HEK293 (cell line): ENCODE measurements at regions not wholly inside any gene's neighbourhood (a gene's known extent, or its start where the extent isn't known, plus 50 kb on each side); places are given as distances from the start of the nearest gene placed in this dataset.

ENCODE experiments used
- CTCF ChIA-PET: fragments of 350-600 bp; formaldehyde crosslinking; extraction: SDS; loops from one replicate; lab custom pipeline; 2021; ENCODE audit warnings: antibody characterized with exemption; lab: Yijun Ruan, JAX
- POLR2A ChIA-PET: fragments of 300-600 bp; formaldehyde crosslinking; extraction: SDS; loops from one replicate; lab custom pipeline; 2020; ENCODE audit warnings: antibody characterized with exemption, inconsistent platforms; lab: Yijun Ruan, JAX
- H3K27ac ChIP-seq: fragments of 200-500 bp; sonication (Bioruptor generic); 2 replicates; pipeline ENCODE4 v1.5.1; 2014; ENCODE audit warnings: low read depth, low read length, control low read depth, inconsistent platforms; ENCODE audit errors: extremely low read depth
- H3K36me3 ChIP-seq, 2 experiments: fragments of 200-500 bp in 1 of 2; sonication (Bioruptor generic) in 1 of 2; 1 replicate in 1 of 2; 2 replicates in 1 of 2; pipeline ENCODE4 v1.5.1; 2014 to 2017; ENCODE audit warnings: inconsistent platforms in 2 of 2, low read length in 2 of 2; ENCODE audit not compliant: control insufficient read depth in 2 of 2, insufficient read depth in 1 of 2
- H3K4me1 ChIP-seq: fragments of 200-500 bp; sonication (Bioruptor generic); 2 replicates; pipeline ENCODE4 v1.5.1; 2014; ENCODE audit warnings: mild to moderate bottlenecking, low read length, inconsistent platforms; ENCODE audit not compliant: control insufficient read depth, insufficient read depth
- H3K4me3 ChIP-seq: 2 replicates; pipeline ENCODE4 v1.5.1; 2011; ENCODE audit warnings: low read depth, mild to moderate bottlenecking, control low read depth, low read length, moderate library complexity
- H3K9me3 ChIP-seq: fragments of 200-500 bp; sonication (Bioruptor generic); 2 replicates; pipeline ENCODE4 v1.5.1; 2014; ENCODE audit warnings: low read depth, low read length, inconsistent platforms; ENCODE audit not compliant: control insufficient read depth, insufficient read depth
- FEZF1 ChIP-seq: fragments of 450-650 bp; formaldehyde crosslinking; IDR thresholded peaks from 2 replicates; pipeline ENCODE4 v1.5.1; 2016; ENCODE audit warnings: missing biosample characterization, missing genetic modification characterization
- GLIS2 ChIP-seq: fragments of 450-650 bp; formaldehyde crosslinking; IDR thresholded peaks from 2 replicates; pipeline ENCODE4 v1.5.1; 2016; ENCODE audit warnings: missing biosample characterization, missing genetic modification characterization
- KLF7 ChIP-seq: fragments of 450-650 bp; formaldehyde crosslinking; IDR thresholded peaks from 2 replicates; pipeline ENCODE4 v1.5.1; 2016; ENCODE audit warnings: missing biosample characterization, missing genetic modification characterization, borderline replicate concordance
- OVOL3 ChIP-seq: fragments of 450-650 bp; formaldehyde crosslinking; IDR thresholded peaks from 2 replicates; pipeline ENCODE4 v1.5.1; 2016; ENCODE audit warnings: missing biosample characterization, missing genetic modification characterization
- PRDM6 ChIP-seq: fragments of 450-650 bp; formaldehyde crosslinking; IDR thresholded peaks from 2 replicates; pipeline ENCODE4 v1.5.1; 2017; ENCODE audit warnings: missing biosample characterization, missing genetic modification characterization
- SP7 ChIP-seq: fragments of 450-650 bp; formaldehyde crosslinking; IDR thresholded peaks from 2 replicates; pipeline ENCODE4 v1.5.1; 2016; ENCODE audit warnings: missing biosample characterization, missing genetic modification characterization
- TCF7L2 ChIP-seq: IDR thresholded peaks from 2 replicates; pipeline ENCODE4 v1.6.1; 2011; ENCODE audit warnings: low read depth, mild to moderate bottlenecking, inconsistent platforms, low read length, moderate library complexity, borderline replicate concordance
- WT1 ChIP-seq: fragments of 450-650 bp; formaldehyde crosslinking; IDR thresholded peaks from 2 replicates; pipeline ENCODE4 v1.5.1; 2016; ENCODE audit warnings: missing biosample characterization, missing genetic modification characterization
- ZBTB10 ChIP-seq: fragments of 450-650 bp; formaldehyde crosslinking; IDR thresholded peaks from 2 replicates; pipeline ENCODE4 v1.5.1; 2016; ENCODE audit warnings: missing biosample characterization, missing genetic modification characterization
- ZBTB48 ChIP-seq: fragments of 450-650 bp; formaldehyde crosslinking; IDR thresholded peaks from 2 replicates; pipeline ENCODE4 v1.5.1; 2016; ENCODE audit warnings: missing biosample characterization, missing genetic modification characterization
- ZBTB8A ChIP-seq: fragments of 450-650 bp; formaldehyde crosslinking; IDR thresholded peaks from 2 replicates; pipeline ENCODE4 v1.5.1; 2016; ENCODE audit warnings: missing biosample characterization, missing genetic modification characterization
- ZFP41 ChIP-seq: fragments of 450-650 bp; formaldehyde crosslinking; IDR thresholded peaks from 2 replicates; pipeline ENCODE4 v1.5.1; 2016; ENCODE audit warnings: missing biosample characterization, missing genetic modification characterization, borderline replicate concordance
- ZNF10 ChIP-seq: fragments of 450-650 bp; formaldehyde crosslinking; IDR thresholded peaks from 2 replicates; pipeline ENCODE4 v1.5.1; 2017; ENCODE audit warnings: missing biosample characterization, missing genetic modification characterization
- ZNF140 ChIP-seq: fragments of 450-650 bp; formaldehyde crosslinking; IDR thresholded peaks from 2 replicates; pipeline ENCODE4 v1.5.1; 2016; ENCODE audit warnings: missing biosample characterization, missing genetic modification characterization
- ZNF157 ChIP-seq: fragments of 450-650 bp; formaldehyde crosslinking; IDR thresholded peaks from 2 replicates; pipeline ENCODE4 v1.5.1; 2016; ENCODE audit warnings: missing biosample characterization, missing genetic modification characterization
- ZNF2 ChIP-seq: fragments of 450-650 bp; formaldehyde crosslinking; IDR thresholded peaks from 2 replicates; pipeline ENCODE4 v1.5.1; 2016; ENCODE audit warnings: missing biosample characterization, missing genetic modification characterization
- ZNF302 ChIP-seq: fragments of 450-650 bp; formaldehyde crosslinking; IDR thresholded peaks from 2 replicates; pipeline ENCODE4 v1.5.1; 2016; ENCODE audit warnings: missing biosample characterization, missing genetic modification characterization, low read depth
- ZNF335 ChIP-seq: fragments of 450-650 bp; formaldehyde crosslinking; conservative IDR thresholded peaks from 2 replicates; pipeline ENCODE4 v1.5.1; 2016; ENCODE audit warnings: missing biosample characterization, missing genetic modification characterization
- ZNF354C ChIP-seq: fragments of 450-650 bp; formaldehyde crosslinking; IDR thresholded peaks from 2 replicates; pipeline ENCODE4 v1.5.1; 2016; ENCODE audit warnings: missing biosample characterization, missing genetic modification characterization, low read depth, borderline replicate concordance
- ZNF37A ChIP-seq: fragments of 450-650 bp; IDR thresholded peaks from 2 replicates; pipeline ENCODE4 v1.5.1; 2018; ENCODE audit warnings: missing biosample characterization, missing genetic modification characterization
- ZNF514 ChIP-seq: fragments of 450-650 bp; formaldehyde crosslinking; IDR thresholded peaks from 2 replicates; pipeline ENCODE4 v1.5.1; 2016; ENCODE audit warnings: missing biosample characterization, missing genetic modification characterization
- ZNF560 ChIP-seq: fragments of 450-650 bp; formaldehyde crosslinking; IDR thresholded peaks from 2 replicates; pipeline ENCODE4 v1.5.1; 2017; ENCODE audit warnings: missing biosample characterization, missing genetic modification characterization, borderline replicate concordance
- ZNF626 ChIP-seq: fragments of 450-650 bp; sonication (Bioruptor Pico); formaldehyde crosslinking; IDR thresholded peaks from 2 replicates; pipeline ENCODE4 v1.5.1; 2018; ENCODE audit warnings: missing biosample characterization, missing genetic modification characterization, inconsistent platforms
- ZNF692 ChIP-seq: fragments of 450-650 bp; formaldehyde crosslinking; IDR thresholded peaks from 2 replicates; pipeline ENCODE4 v1.5.1; 2016; ENCODE audit warnings: missing biosample characterization, missing genetic modification characterization
- ZNF843 ChIP-seq: fragments of 450-650 bp; formaldehyde crosslinking; IDR thresholded peaks from 2 replicates; pipeline ENCODE4 v1.5.1; 2016; ENCODE audit warnings: missing biosample characterization, missing genetic modification characterization
- ZXDB ChIP-seq: fragments of 450-650 bp; formaldehyde crosslinking; IDR thresholded peaks from 2 replicates; pipeline ENCODE4 v1.5.1; 2016; ENCODE audit warnings: missing biosample characterization, missing genetic modification characterization

GRCh38 chr18:58805467-58806187 is 59.0 kb upstream of the ZNF532 start:
- H3K27ac ChIP-seq = peak overlapping the region; percentile 79
- H3K9me3 ChIP-seq = no peaks in the 10 kb centered on the region
- TF ChIP-seq ZNF354C (tag by site-specific recombination) (no peak), ZNF514 (tag by site-specific recombination) (no peak), WT1 (tag by site-specific recombination) (peak; percentile 89), SP7 (peak; percentile 81), ZNF692 (0 out of 2 replicates have a peak, but pooled peaks have one; percentile 23), ZNF843 (tag by site-specific recombination) (peak; percentile 78), FEZF1 (tag by site-specific recombination) (peak; percentile 57; the same call in 1 of the 2 replicates), ZBTB8A (tag by site-specific recombination) (peak; percentile 89), ZNF140 (tag by site-specific recombination) (no peak), ZXDB (peak; percentile 66), ZNF335 (tag by site-specific recombination) (peak; percentile 34; the same call in 1 of the 2 replicates), PRDM6 (peak; percentile 94), TCF7L2 (peak; percentile 45; the same call in 1 of the 2 replicates)
- TF ChIP-seq, all 188 proteins: peak for 10
- ChIA-PET CTCF (interaction anchor here (0.5 to 1.3 kb wide), 4 partner anchors 17 to 42 kb away, joined by 3 to 5 read pairs (median 3); no protein-coding TSS in a partner anchor), POLR2A (interaction anchor here (0.8 kb wide), 1 partner anchor 17 kb away, joined by 3 read pairs; no protein-coding TSS in a partner anchor)
- Histone ChIP-seq H3K4me1 (peaks cover 13% of the 10 kb centered on the region), H3K36me3 (no peaks in the 10 kb centered on the region), H3K4me3 (no peak overlapping the region)

- ChIA-PET CTCF (no interaction called here), POLR2A (interaction anchor here (1.2 kb wide), 1 partner anchor 18 kb away, joined by 5 read pairs; no protein-coding TSS in a partner anchor)
- TF ChIP-seq ZFP41 (no peak), OVOL3 (tag by site-specific recombination) (no peak)
- Histone ChIP-seq H3K27ac (no peak overlapping the region), H3K4me3 (no peak overlapping the region), H3K9me3 (no peaks in the 10 kb centered on the region), H3K36me3 (no peaks in the 10 kb centered on the region), H3K4me1 (peaks cover 13% of the 10 kb centered on the region)
These were observed 57.6 kb upstream of the ZNF532 start for GRCh38 chr18:58806826-58807714.

GRCh38 chr18:58807766-58808165 is 56.9 kb upstream of the ZNF532 start:
- H3K27ac ChIP-seq = no peak overlapping the region
- H3K4me1 ChIP-seq = peaks cover 13% of the 10 kb centered on the region
- H3K36me3 ChIP-seq = no peaks in the 10 kb centered on the region
- H3K9me3 ChIP-seq = no peaks in the 10 kb centered on the region
- no peak overlapping the region for H3K4me3 ChIP-seq
- ChIA-PET POLR2A (no interaction called here), CTCF (no interaction called here)
- TF ChIP-seq GLIS2 (tag by site-specific recombination) (no peak), ZNF10 (tag by site-specific recombination) (no peak), ZNF302 (no peak), ZBTB10 (tag by site-specific recombination) (no peak), ZBTB48 (tag by site-specific recombination) (no peak), ZNF626 (tag by site-specific recombination) (no peak), ZNF37A (tag by site-specific recombination) (no peak), ZNF157 (tag by site-specific recombination) (no peak), ZNF560 (no peak), ZNF2 (no peak), KLF7 (tag by site-specific recombination) (no peak)
